HK-2 (cell line): ENCODE measurements at regions not wholly inside any gene's neighbourhood (a gene's known extent, or its start where the extent isn't known, plus 50 kb on each side); places are given as distances from the start of the nearest gene placed in this dataset.
"Not testable (repeated sequence)": the region's sequence is repeated elsewhere in the genome, so short reads cannot be mapped to it uniquely, and the experiment has no call there.

ENCODE experiments used
- DNase-seq: peaks from one replicate; pipeline ENCODE4 v3.0.0-alpha.2; 2018; ENCODE audit not compliant: unreplicated experiment

- DNase-seq, result not testable (repeated sequence)
Observed at GRCh38 chr12:88368077-88368476, 212.2 kb downstream of the KITLG start.

GRCh38 chr12:88371416-88372183, 208.7 kb downstream of the KITLG start:
- no peak for DNase-seq

GRCh38 chr12:88375306-88376305, 204.7 kb downstream of the KITLG start:
- DNase-seq, result no peak

GRCh38 chr12:88377973-88378372, 202.3 kb downstream of the KITLG start:
- no peak for DNase-seq

- DNase-seq, result no peak
Observed at GRCh38 chr12:88381466-88381865, 198.8 kb downstream of the KITLG start.

- DNase-seq, result no peak
Observed at GRCh38 chr12:88383405-88383804, 196.9 kb downstream of the KITLG start.

- DNase-seq, result no peak
Observed at GRCh38 chr12:88388566-88389540, 191.4 kb downstream of the KITLG start.

GRCh38 chr12:88390811-88391210, 189.5 kb downstream of the KITLG start:
- no peak for DNase-seq

- no peak for DNase-seq
Observed at GRCh38 chr12:88391556-88391955, 188.7 kb downstream of the KITLG start.

GRCh38 chr12:88393017-88393767, 187.1 kb downstream of the KITLG start:
- DNase-seq, result no peak

- no peak for DNase-seq
Observed at GRCh38 chr12:88398031-88398430, 182.2 kb downstream of the KITLG start.

GRCh38 chr12:88399811-88400210, 180.5 kb downstream of the KITLG start:
- DNase-seq, result no peak

GRCh38 chr12:88400302-88400701, 180.0 kb downstream of the KITLG start:
- no peak for DNase-seq

- no peak for DNase-seq
Observed at GRCh38 chr12:88401155-88401554, 179.1 kb downstream of the KITLG start.

- DNase-seq, result no peak
Observed at GRCh38 chr12:88406905-88407304, 173.4 kb downstream of the KITLG start.

- DNase-seq, result no peak
Observed at GRCh38 chr12:88408823-88409222, 171.4 kb downstream of the KITLG start.

GRCh38 chr12:88409257-88409656, 171.0 kb downstream of the KITLG start:
- DNase-seq, result no peak

GRCh38 chr12:88411689-88412088, 168.6 kb downstream of the KITLG start:
- DNase-seq, result no peak

GRCh38 chr12:88413646-88414045, 166.6 kb downstream of the KITLG start:
- DNase-seq, result no peak

GRCh38 chr12:88416155-88416554, 164.1 kb downstream of the KITLG start:
- no peak for DNase-seq

- no peak for DNase-seq
Observed at GRCh38 chr12:88416786-88417185, 163.5 kb downstream of the KITLG start.
